NT2/D1 (cell line): ENCODE measurements at regions not wholly inside any gene's neighbourhood (a gene's known extent, or its start where the extent isn't known, plus 50 kb on each side); places are given as distances from the start of the nearest gene placed in this dataset.

Source experiments
- DNase-seq: peaks from one replicate; pipeline ENCODE4 v3.0.0-alpha.2; 2011; ENCODE audit warnings: low read depth, low spot score
- H3K27me3 ChIP-seq: 2 replicates; pipeline ENCODE4 v1.6.0; 2011; ENCODE audit warnings: mild to moderate bottlenecking; ENCODE audit not compliant: insufficient read length, insufficient read depth
- H3K36me3 ChIP-seq: 2 replicates; pipeline ENCODE4 v1.6.1; 2011; ENCODE audit warnings: mild to moderate bottlenecking, low read length, mixed read lengths; ENCODE audit not compliant: insufficient read depth, insufficient read length
- H3K4me1 ChIP-seq: 2 replicates; pipeline ENCODE4 v1.5.1; 2011; ENCODE audit not compliant: insufficient read depth, insufficient read length
- H3K4me3 ChIP-seq: 2 replicates; pipeline ENCODE4 v1.5.1; 2011; ENCODE audit warnings: low read depth; ENCODE audit not compliant: insufficient read length
- H3K9ac ChIP-seq: 2 replicates; pipeline ENCODE4 v1.6.0; 2011; ENCODE audit warnings: low read depth; ENCODE audit not compliant: insufficient read length
- H3K9me3 ChIP-seq: 2 replicates; pipeline ENCODE4 v1.5.1; 2011; ENCODE audit warnings: mild to moderate bottlenecking, low read length; ENCODE audit not compliant: insufficient read depth
- SUZ12 ChIP-seq: IDR thresholded peaks from 2 replicates; pipeline ENCODE4 v1.6.1; 2011; ENCODE audit not compliant: insufficient read length, insufficient read depth; ENCODE audit errors: extremely low read depth
- YY1 ChIP-seq: IDR thresholded peaks from 2 replicates; pipeline ENCODE4 v1.6.1; 2011; ENCODE audit not compliant: insufficient read length, insufficient read depth
- ZNF274 ChIP-seq: IDR thresholded peaks from 2 replicates; pipeline ENCODE4 v1.6.1; 2011; ENCODE audit warnings: mild to moderate bottlenecking, low read depth, low read length

DNA sequence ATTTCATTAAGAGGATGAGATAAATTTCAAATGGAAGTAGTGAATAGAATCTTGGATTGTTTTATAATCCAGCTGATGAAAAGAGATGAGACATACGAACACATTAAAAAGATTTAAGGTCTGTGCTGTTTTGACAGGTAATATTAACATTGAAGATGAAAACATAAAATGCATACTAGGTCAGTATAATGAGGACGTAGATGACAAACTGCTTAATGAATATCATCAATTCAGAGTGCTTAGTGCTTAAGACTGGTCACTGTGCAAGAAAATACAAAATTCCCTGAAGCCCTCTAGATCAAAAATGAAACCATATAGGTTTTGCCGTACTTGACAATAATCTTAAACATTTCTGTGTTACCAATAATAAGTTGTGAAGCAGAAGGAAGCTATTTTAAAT, 173.4 kb upstream of the THRB start:
- H3K4me3 ChIP-seq = no peak overlapping the region

DNA sequence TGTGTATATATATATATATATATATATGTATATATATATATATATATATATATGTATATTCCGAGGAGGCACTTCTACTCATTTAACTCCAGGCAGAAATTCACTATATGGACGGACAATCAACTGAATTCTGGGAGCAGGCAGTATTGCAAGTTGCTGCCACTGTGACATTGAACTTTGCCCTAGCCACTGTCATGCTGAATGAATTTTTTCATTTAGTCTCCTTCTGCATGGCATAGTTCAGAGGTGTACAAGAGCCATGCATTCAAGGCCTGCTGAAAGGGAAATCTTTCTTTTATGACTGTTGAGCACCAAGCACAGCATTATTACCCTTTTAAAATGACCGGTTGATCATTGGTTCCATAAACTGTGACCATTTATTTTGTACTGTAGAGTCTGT, 176.2 kb upstream of the THRB start:
- Histone ChIP-seq H3K4me3 (no peak overlapping the region), H3K4me1 (peaks cover 3% of the 10 kb centered on the region), H3K9me3 (no peaks in the 10 kb centered on the region), H3K9ac (no peak overlapping the region), H3K36me3 (no peaks in the 10 kb centered on the region), H3K27me3 (no peaks in the 10 kb centered on the region)
- TF ChIP-seq ZNF274 (no peak), YY1 (no peak), SUZ12 (no peak)
- no peak for DNase-seq

More for the DNA sequence above, 173.4 kb upstream of the THRB start:
- H3K9ac ChIP-seq = no peak overlapping the region
- no peaks in the 10 kb centered on the region for H3K27me3 ChIP-seq
- no peaks in the 10 kb centered on the region for H3K36me3 ChIP-seq
- no peaks in the 10 kb centered on the region for H3K9me3 ChIP-seq
- TF ChIP-seq YY1 (no peak), SUZ12 (no peak), ZNF274 (no peak)
- DNase-seq = no peak
- H3K4me1 ChIP-seq = no peaks in the 10 kb centered on the region

DNA sequence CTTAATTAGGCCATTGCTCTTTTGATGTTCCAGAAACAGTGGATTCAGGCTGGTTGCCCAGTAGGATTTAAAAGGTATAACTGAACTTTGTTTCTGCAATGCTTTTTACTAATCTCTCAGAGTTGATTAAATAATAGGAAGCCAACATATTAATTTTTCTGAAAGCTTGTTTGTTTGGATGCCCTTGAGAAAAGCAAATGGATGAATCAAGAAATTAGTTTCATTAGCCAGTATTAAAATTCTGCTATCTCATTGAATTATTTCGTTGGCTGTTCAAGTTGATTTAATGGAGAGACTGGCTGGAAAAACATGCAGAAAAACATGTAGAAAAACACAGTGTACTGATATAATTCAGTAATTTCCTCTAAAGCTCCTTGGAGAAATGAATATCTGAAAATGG, 178.9 kb upstream of the THRB start:
- H3K9me3 ChIP-seq = no peaks in the 10 kb centered on the region
- H3K9ac ChIP-seq = no peak overlapping the region
- no peak for TF ChIP-seq ZNF274
- TF ChIP-seq SUZ12 = no peak
- TF ChIP-seq YY1 = no peak
- H3K36me3 ChIP-seq = no peaks in the 10 kb centered on the region
- H3K27me3 ChIP-seq = no peaks in the 10 kb centered on the region
- no peak overlapping the region for H3K4me3 ChIP-seq
- DNase-seq = no peak
- peaks cover 3% of the 10 kb centered on the region for H3K4me1 ChIP-seq

DNA sequence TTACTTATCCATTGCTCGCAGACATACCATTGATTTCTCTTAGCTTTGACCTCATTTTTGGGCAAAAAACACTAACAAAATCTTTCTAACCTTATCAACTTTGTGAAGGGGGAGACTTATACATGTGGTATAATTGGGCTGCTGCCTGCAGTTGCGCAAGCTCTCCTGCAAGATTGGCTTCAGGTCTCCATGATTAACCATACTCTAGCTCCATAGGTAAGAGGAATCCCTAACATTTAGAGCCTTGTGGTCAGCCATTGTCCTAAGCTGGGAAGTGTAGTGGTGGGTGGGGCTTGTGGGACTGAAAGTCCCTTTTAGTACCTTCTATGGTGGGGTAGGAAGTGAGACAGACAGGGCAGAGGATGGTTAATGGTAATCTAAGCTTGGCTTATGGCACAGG, 179.6 kb upstream of the THRB start:
- DNase-seq = no peak
- Histone ChIP-seq H3K9ac (no peak overlapping the region), H3K9me3 (no peaks in the 10 kb centered on the region), H3K4me1 (peaks cover 3% of the 10 kb centered on the region), H3K36me3 (no peaks in the 10 kb centered on the region), H3K27me3 (no peaks in the 10 kb centered on the region), H3K4me3 (no peak overlapping the region)
- TF ChIP-seq ZNF274 (no peak), SUZ12 (no peak), YY1 (no peak)

DNA sequence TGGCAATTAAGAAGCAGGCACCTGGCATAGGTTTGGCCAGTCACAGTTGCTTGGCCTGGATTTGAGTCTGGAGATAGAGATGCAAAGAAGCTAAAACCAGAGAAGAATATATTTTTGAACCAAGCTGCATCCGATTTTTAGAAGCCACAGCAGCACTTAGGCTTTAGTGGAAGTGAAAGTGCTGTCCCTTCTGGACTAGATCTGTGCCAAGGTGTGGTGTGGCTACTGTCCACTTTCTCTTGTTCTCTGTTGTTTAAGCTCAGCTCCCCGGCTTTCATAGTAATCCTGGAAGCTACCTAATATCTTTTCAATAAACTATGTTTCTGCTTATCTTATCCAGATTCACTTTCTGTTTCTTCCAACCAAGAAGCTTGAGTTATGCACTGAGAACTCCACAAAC, 183.4 kb upstream of the THRB start:
- H3K9me3 ChIP-seq = 0 out of 2 replicates have a peak, but pooled peaks cover 7% of the 10 kb centered on the region
- H3K36me3 ChIP-seq = no peaks in the 10 kb centered on the region
- no peaks in the 10 kb centered on the region for H3K27me3 ChIP-seq
- H3K4me1 ChIP-seq = peaks cover 3% of the 10 kb centered on the region
- H3K4me3 ChIP-seq = no peak overlapping the region
- TF ChIP-seq ZNF274 (no peak), YY1 (no peak), SUZ12 (no peak)
- no peak for DNase-seq
- no peak overlapping the region for H3K9ac ChIP-seq

DNA sequence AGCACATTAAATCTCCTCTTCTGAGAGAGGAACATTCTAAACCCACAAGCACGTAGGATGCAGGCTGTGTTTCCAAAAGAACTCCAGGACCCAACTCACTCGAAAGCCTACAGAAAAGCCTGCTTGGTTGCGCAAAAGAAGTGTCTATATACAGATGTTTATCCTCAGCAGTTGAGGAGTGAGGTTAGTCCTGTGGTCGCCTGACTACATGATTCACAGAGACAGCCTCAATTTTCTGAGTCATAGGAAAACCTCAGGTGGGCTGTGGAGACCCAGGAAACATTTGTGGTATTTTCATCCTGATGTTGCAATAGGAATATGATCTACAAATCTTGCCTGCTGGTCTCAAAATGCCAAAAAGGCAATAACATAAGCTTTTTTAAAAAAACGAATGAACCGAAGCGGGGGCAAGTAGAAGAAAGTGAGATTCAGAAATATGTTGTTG, 183.8 kb upstream of the THRB start:
- TF ChIP-seq YY1 (no peak), ZNF274 (no peak), SUZ12 (no peak)
- Histone ChIP-seq H3K36me3 (no peaks in the 10 kb centered on the region), H3K9ac (no peak overlapping the region), H3K9me3 (0 out of 2 replicates have a peak, but pooled peaks cover 7% of the 10 kb centered on the region), H3K4me3 (no peak overlapping the region), H3K4me1 (peaks cover 3% of the 10 kb centered on the region), H3K27me3 (no peaks in the 10 kb centered on the region)
- DNase-seq = no peak

DNA sequence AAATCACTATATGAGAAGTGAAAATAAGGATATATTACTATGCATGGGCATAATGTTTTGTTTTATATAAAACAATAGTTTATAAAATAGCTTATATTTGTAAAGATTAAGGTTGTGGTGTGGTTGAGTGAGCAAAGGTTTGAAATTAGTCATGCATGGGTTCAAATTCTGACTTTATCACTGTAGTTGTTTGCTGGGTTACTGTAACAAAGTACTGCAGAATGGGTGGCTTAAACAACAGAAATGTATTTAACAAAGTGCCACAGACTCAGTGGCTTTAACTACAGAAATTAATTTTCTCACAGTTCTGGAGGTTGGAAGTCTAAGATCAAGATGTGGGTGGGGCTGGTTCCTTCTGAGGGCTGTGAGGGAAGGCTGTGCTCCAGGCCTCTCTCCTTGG, 184.8 kb upstream of the THRB start:
- Histone ChIP-seq H3K4me1 (no peaks in the 10 kb centered on the region), H3K9me3 (0 out of 2 replicates have a peak, but pooled peaks cover 7% of the 10 kb centered on the region), H3K36me3 (no peaks in the 10 kb centered on the region), H3K27me3 (no peaks in the 10 kb centered on the region), H3K9ac (no peak overlapping the region), H3K4me3 (no peak overlapping the region)
- TF ChIP-seq ZNF274 (no peak), SUZ12 (no peak), YY1 (no peak)
- no peak for DNase-seq

DNA sequence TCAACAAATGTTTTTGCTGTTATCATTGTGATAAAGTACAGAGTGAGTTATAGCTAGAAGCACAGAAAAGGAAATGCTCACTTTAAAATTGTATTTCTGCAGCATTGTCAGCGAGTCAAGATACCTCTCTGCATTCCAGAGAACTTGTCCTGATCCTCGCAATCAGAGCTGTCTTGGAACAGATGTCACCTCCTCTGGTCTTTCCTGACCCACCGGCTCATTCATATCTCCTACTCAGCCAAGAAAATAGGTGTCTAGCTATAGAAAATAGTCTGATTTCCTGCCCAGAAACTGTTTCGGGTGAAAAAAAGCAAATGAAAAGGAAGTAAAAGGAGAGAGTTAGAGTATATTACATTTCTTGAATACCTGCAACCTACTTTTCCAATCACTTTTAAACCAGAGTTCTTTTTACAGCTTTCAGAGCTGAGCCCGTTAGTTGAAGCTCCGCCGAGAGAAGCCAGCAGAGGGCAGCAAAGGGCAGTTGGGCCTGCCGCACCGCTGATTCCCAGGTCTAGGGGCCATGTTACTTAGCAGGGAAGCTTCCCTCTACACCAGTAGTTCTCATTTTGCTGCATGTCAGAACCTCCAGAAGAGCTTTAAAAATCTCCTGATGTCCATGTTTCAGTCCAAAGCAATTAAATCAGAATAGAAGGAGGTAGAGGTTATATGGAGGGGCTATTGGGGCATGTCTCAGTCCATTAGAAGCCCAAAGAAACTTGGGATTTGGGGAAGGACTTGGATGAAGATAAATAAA, 185.7 kb upstream of the THRB start:
- Histone ChIP-seq H3K27me3 (no peaks in the 10 kb centered on the region), H3K4me3 (no peak overlapping the region), H3K9me3 (0 out of 2 replicates have a peak, but pooled peaks cover 7% of the 10 kb centered on the region), H3K9ac (no peak overlapping the region), H3K36me3 (no peaks in the 10 kb centered on the region), H3K4me1 (no peaks in the 10 kb centered on the region)
- DNase-seq = no peak
- TF ChIP-seq ZNF274 = no peak
- peak; percentile 45 for TF ChIP-seq YY1
